ENCODE measurements at regions not wholly inside any gene's neighbourhood (a gene's known extent, or its start where the extent isn't known, plus 50 kb on each side); places are given as distances from the start of the nearest gene placed in this dataset.

GRCh38 chr12:127716166-127716565 is 550.8 kb upstream of the TMEM132C start:
- in situ Hi-C loops (cut with HindIII; ENCODE audit: low pct_ligation_motif_present, low pct_unique_long_range_greater_than_20kb, low sequenced_read_pairs), result no loop called here
- DNase-seq, result no peak

GRCh38 chr12:127717278-127717677 is 549.7 kb upstream of the TMEM132C start:
- in situ Hi-C loops (cut with HindIII; ENCODE audit: low pct_ligation_motif_present, low pct_unique_long_range_greater_than_20kb, low sequenced_read_pairs), result no loop called here
- no peak for DNase-seq

DNA sequence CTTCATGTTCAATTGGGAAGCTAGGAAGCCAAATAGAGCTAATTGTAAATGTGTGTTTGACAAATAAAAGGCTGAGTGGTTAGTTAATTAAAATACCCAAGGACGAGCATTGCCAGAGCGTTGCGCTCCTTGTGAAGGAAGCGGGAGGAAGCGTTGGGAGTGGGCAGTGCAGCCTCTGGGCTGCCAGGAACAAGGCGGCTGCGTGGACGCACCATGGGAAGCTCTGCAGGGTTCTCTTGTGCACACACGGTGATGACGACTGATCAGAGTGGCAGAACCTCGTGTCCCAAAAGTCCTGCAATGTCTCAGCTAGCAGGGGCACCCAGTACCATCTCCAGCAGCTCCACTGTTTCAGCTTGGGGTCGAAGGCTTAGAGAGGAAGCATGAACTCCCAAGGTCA is 546.6 kb upstream of the TMEM132C start:
- in situ Hi-C loops (cut with HindIII; ENCODE audit: low pct_ligation_motif_present, low pct_unique_long_range_greater_than_20kb, low sequenced_read_pairs), result no loop called here

GRCh38 chr12:127722611-127723010 is 544.4 kb upstream of the TMEM132C start:
- in situ Hi-C loops (cut with HindIII; ENCODE audit: low pct_ligation_motif_present, low pct_unique_long_range_greater_than_20kb, low sequenced_read_pairs), result no loop called here
- DNase-seq, result no peak

More for the DNA sequence above, 546.6 kb upstream of the TMEM132C start:
- no peak for DNase-seq

DNA sequence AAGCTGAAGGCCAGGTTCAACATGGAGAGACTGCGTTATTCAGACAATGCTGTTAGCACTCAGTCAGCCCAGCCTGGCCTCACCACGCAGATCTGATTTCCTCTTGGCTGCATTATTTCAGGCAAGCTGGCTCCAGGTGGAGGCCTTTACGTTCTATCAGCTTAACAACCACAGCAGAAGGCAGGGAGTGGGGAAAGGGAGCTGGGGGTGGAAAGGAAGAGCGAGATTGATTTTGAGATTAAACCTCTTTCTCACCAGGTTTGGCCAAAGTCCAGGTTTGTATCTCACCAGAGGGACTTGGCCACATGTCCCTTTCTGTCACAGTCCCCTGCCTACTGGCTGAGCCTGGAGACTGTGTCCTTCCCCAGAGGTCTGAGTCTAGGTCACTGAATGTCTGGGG is 543.7 kb upstream of the TMEM132C start:
- no peak for DNase-seq
- in situ Hi-C loops (cut with HindIII; ENCODE audit: low pct_ligation_motif_present, low pct_unique_long_range_greater_than_20kb, low sequenced_read_pairs), result no loop called here

DNA sequence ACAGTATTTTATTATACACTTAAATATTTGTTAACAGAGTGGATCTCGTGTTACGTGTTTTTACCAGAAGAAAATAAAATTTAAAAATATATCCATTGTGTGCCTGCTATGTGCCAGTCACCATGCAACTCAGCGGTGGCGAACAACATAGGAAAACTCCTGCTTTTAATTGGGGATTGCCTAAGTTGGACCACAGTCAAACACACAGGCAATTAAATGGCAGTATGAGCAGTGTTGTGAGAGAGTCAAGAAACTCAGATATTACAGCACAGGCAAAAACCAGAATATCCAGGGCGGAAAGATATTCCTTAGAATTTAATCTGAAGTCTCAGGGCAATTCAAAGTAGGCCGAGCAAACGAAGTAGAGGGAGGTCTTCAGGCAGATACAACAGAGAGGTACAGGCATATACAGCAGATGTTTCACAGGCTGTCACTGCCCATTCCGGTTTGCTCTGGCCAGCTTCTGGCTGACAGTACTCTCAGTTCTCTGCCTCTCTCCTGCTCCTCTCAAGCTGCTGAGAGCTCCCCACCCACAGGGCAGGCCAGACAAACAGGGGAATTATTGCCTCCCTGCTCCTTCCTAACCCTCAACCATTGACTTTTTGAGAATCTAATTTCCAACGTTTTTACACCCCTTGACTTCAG is 540.2 kb upstream of the TMEM132C start:
- in situ Hi-C loops (cut with HindIII; ENCODE audit: low pct_ligation_motif_present, low pct_unique_long_range_greater_than_20kb, low sequenced_read_pairs), result no loop called here
- DNase-seq, result no peak

DNA sequence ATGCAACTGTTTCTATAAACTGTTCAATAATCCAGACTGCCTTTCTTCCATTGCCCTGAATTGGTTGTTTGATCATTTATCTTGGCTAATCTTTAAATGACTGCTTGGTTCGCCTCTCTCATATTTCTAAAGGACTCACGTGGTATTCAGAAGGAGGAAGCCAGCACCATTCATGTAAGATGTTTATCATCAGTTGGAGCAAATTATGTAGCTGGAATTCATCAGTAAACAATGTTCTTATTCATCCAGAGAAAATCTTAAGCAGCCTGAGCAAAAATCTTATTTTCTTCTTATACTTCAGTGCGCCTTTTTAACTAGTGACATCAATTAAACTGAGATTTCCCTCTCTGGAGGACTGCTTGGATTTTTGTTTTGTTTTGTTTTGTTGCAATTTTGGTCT is 538.7 kb upstream of the TMEM132C start:
- no peak for DNase-seq
- in situ Hi-C loops (cut with HindIII; ENCODE audit: low pct_ligation_motif_present, low pct_unique_long_range_greater_than_20kb, low sequenced_read_pairs), result no loop called here

- in situ Hi-C loops (cut with HindIII; ENCODE audit: low pct_ligation_motif_present, low pct_unique_long_range_greater_than_20kb, low sequenced_read_pairs), result no loop called here
- no peak for DNase-seq
Observed at GRCh38 chr12:127728729-127729128, 538.2 kb upstream of the TMEM132C start.

- peak; percentile 8 for DNase-seq
- in situ Hi-C loops (cut with HindIII; ENCODE audit: low pct_ligation_motif_present, low pct_unique_long_range_greater_than_20kb, low sequenced_read_pairs), result no loop called here
Observed at GRCh38 chr12:127729381-127729780, 537.6 kb upstream of the TMEM132C start.

- in situ Hi-C loops (cut with HindIII; ENCODE audit: low pct_ligation_motif_present, low pct_unique_long_range_greater_than_20kb, low sequenced_read_pairs), result no loop called here
- DNase-seq, result no peak
Observed at GRCh38 chr12:127731657-127732056, 535.3 kb upstream of the TMEM132C start.

DNA sequence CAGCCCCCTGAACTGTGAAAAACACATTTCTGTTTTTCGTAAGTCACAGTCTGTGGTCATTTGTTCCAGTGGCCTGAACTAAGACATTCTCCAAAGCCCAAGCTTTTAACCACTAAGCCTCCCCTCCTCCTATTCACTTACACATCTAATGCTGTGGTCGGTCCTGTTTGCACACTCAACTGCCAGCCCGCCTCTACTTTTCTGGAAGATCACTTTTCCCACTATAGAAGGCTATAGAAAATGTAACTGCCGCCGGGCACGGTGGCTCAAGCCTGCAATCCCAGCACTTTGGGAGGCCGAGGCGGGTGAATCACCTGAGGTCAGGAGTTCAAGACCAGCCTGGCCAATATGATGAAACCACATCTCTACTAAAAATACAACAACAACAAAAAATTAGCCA is 524.7 kb upstream of the TMEM132C start:
- no peak for DNase-seq
- in situ Hi-C loops (cut with HindIII; ENCODE audit: low pct_ligation_motif_present, low pct_unique_long_range_greater_than_20kb, low sequenced_read_pairs), result no loop called here

GRCh38 chr12:127745469-127746212 is 521.3 kb upstream of the TMEM132C start:
- in situ Hi-C loops (cut with HindIII; ENCODE audit: low pct_ligation_motif_present, low pct_unique_long_range_greater_than_20kb, low sequenced_read_pairs), result no loop called here
- no peak for DNase-seq

DNA sequence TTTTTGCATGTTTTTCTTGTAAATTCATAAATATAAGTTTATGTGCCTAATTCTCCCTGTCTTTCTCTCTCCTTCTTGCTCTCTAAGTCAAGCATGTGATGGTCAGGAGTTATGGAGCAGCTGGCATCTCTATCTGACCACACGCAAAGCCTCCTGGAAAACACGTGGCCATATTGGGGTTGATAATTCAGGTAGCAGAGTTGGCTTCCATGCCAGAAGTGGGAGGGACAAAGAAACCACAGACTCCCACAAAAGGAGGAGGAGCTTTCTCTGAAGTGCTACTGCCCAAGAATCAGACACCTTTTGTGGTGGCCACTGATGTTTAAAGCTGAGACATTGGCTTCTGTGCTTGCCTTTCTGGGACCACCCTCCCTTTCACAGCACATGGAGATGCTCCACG is 517.6 kb upstream of the TMEM132C start:
- DNase-seq, result no peak
- in situ Hi-C loops (cut with HindIII; ENCODE audit: low pct_ligation_motif_present, low pct_unique_long_range_greater_than_20kb, low sequenced_read_pairs), result no loop called here

- in situ Hi-C loops (cut with HindIII; ENCODE audit: low pct_ligation_motif_present, low pct_unique_long_range_greater_than_20kb, low sequenced_read_pairs), result no loop called here
- no peak for DNase-seq
Observed at GRCh38 chr12:127750076-127750840, 516.7 kb upstream of the TMEM132C start.

DNA sequence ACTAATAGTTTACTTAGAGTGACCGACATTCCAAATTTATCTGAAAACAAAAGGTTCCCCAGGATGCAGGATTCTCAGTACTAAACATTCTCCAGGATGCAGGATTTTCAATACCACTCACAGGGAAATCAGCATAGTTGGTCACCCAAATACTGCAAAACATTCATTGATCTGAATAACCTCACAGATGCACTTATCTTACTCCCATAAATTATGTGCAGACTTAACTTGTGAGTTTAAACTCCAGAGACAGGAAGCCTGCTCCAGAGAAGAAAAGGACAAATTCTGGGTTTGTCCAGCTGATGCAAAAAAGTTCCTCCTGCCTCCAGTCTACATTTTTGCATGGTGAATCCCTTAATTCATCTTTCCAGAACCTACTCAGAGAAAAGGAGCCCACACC is 514.2 kb upstream of the TMEM132C start:
- in situ Hi-C loops (cut with HindIII; ENCODE audit: low pct_ligation_motif_present, low pct_unique_long_range_greater_than_20kb, low sequenced_read_pairs), result no loop called here
- DNase-seq, result no peak

GRCh38 chr12:127760357-127760756 is 506.6 kb upstream of the TMEM132C start:
- DNase-seq, result no peak
- in situ Hi-C loops (cut with HindIII; ENCODE audit: low pct_ligation_motif_present, low pct_unique_long_range_greater_than_20kb, low sequenced_read_pairs), result no loop called here

GRCh38 chr12:127760996-127761395 is 506.0 kb upstream of the TMEM132C start:
- in situ Hi-C loops (cut with HindIII; ENCODE audit: low pct_ligation_motif_present, low pct_unique_long_range_greater_than_20kb, low sequenced_read_pairs), result no loop called here

GRCh38 chr12:127761880-127762279 is 505.1 kb upstream of the TMEM132C start:
- DNase-seq, result no peak
- in situ Hi-C loops (cut with HindIII; ENCODE audit: low pct_ligation_motif_present, low pct_unique_long_range_greater_than_20kb, low sequenced_read_pairs), result no loop called here

More at GRCh38 chr12:127760996-127761395, 506.0 kb upstream of the TMEM132C start:
- no peak for DNase-seq

GRCh38 chr12:127767656-127768055 is 499.3 kb upstream of the TMEM132C start:
- in situ Hi-C loops (cut with HindIII; ENCODE audit: low pct_ligation_motif_present, low pct_unique_long_range_greater_than_20kb, low sequenced_read_pairs), result no loop called here
- no peak for DNase-seq

All from ACHN (cell line).